GM12873 (cell line): ENCODE measurements at regions not wholly inside any gene's neighbourhood (a gene's known extent, or its start where the extent isn't known, plus 50 kb on each side); places are given as distances from the start of the nearest gene placed in this dataset.

ENCODE experiments used
- CTCF ChIP-seq: IDR thresholded peaks from 2 replicates; pipeline ENCODE4 v1.5.1; 2012; ENCODE audit warnings: low read depth, mild to moderate bottlenecking, moderate library complexity, low read length, control low read depth; ENCODE audit not compliant: insufficient read depth; ENCODE audit errors: missing control alignments

GRCh38 chr2:83072767-83073166 is 1386.3 kb downstream of the SUCLG1 start:
- no peak for TF ChIP-seq CTCF

DNA sequence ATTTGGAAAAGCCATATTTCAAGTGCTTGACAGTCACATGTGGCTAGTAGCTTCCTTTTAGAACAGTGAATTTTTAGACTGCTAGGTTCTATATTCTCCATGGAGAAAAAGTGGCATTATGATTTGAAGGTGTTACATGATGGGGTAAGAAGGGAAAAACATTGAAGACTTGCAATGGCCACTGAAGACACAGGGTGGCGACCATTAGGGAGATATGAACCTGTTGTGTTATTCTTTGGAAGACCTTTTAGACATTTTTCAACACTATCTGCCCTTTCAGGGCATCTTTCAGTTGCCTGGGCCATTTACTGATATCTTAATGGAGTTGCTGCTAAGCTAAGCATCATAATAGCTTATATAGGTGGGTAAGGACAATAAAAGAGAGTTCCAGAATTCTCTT is 1387.2 kb downstream of the SUCLG1 start:
- no peak for TF ChIP-seq CTCF

- TF ChIP-seq CTCF, result no peak
These were observed 1387.7 kb downstream of the SUCLG1 start for GRCh38 chr2:83071352-83071751.

- TF ChIP-seq CTCF, result no peak
These were observed 1389.4 kb downstream of the SUCLG1 start for GRCh38 chr2:83069724-83070123.

- TF ChIP-seq CTCF, result no peak
These were observed 1390.4 kb downstream of the SUCLG1 start for GRCh38 chr2:83068714-83069113.

GRCh38 chr2:83067947-83068346 is 1391.1 kb downstream of the SUCLG1 start:
- no peak for TF ChIP-seq CTCF

DNA sequence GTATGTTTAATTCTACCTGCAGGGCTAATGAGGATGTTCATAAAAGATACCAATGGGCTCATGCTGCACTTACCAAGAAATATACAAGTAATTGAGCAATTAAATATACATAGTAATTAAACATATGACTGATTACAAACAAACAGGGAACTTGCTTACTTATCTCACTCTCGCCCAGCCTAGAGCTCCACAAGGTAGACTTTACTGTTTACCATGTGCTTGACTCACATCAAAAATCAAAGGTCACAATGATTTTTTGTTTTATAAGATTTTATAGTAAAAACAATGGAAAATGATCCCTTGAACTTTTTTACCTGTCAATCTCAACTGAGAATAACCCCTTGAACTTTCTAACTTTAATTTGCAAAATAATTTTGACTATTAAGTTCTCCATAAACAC is 1395.1 kb downstream of the SUCLG1 start:
- no peak for TF ChIP-seq CTCF
